Inflammatory macrophage treated with lipopolysaccharide for 4 hours (primary cell): ENCODE measurements at regions not wholly inside any gene's neighbourhood (a gene's known extent, or its start where the extent isn't known, plus 50 kb on each side); places are given as distances from the start of the nearest gene placed in this dataset.

Source experiments
- DNase-seq: peaks from one replicate; pipeline ENCODE4 v3.0.0-alpha.2; 2020

GRCh38 chr13:111037927-111038326 lies 77.2 kb upstream of the ARHGEF7 start:
- no peak for DNase-seq

GRCh38 chr13:111036665-111037064 lies 78.4 kb upstream of the ARHGEF7 start:
- DNase-seq, result no peak

- no peak for DNase-seq
These were observed 79.2 kb upstream of the ARHGEF7 start for GRCh38 chr13:111035861-111036260.

GRCh38 chr13:111034811-111035210 lies 80.3 kb upstream of the ARHGEF7 start:
- DNase-seq, result no peak

GRCh38 chr13:111033172-111034130 lies 81.7 kb upstream of the ARHGEF7 start:
- peak; percentile 1 for DNase-seq

- no peak for DNase-seq
These were observed 83.6 kb upstream of the ARHGEF7 start for GRCh38 chr13:111031531-111031961.

- DNase-seq, result no peak
These were observed 85.0 kb upstream of the ARHGEF7 start for GRCh38 chr13:111029957-111030609.

- DNase-seq, result no peak
These were observed 87.4 kb upstream of the ARHGEF7 start for GRCh38 chr13:111027458-111028439.

GRCh38 chr13:111025310-111025709 lies 89.8 kb upstream of the ARHGEF7 start:
- no peak for DNase-seq

GRCh38 chr13:111022886-111023285 lies 92.2 kb upstream of the ARHGEF7 start:
- no peak for DNase-seq

GRCh38 chr13:111022241-111022640 lies 92.9 kb upstream of the ARHGEF7 start:
- no peak for DNase-seq

- no peak for DNase-seq
These were observed 93.8 kb upstream of the ARHGEF7 start for GRCh38 chr13:111021270-111021669.

- no peak for DNase-seq
These were observed 94.6 kb upstream of the ARHGEF7 start for GRCh38 chr13:111020546-111020945.

- no peak for DNase-seq
These were observed 95.1 kb upstream of the ARHGEF7 start for GRCh38 chr13:111020021-111020420.

GRCh38 chr13:111017755-111018459 lies 97.2 kb upstream of the ARHGEF7 start:
- DNase-seq, result no peak

GRCh38 chr13:111013196-111013595 lies 98.3 kb upstream of the ANKRD10 start:
- no peak for DNase-seq

GRCh38 chr13:111011899-111012298 lies 97.0 kb upstream of the ANKRD10 start:
- DNase-seq, result peak; percentile 36

GRCh38 chr13:111008351-111008750 lies 93.5 kb upstream of the ANKRD10 start:
- no peak for DNase-seq

GRCh38 chr13:111007209-111007608 lies 92.3 kb upstream of the ANKRD10 start:
- no peak for DNase-seq

GRCh38 chr13:111006506-111007031 lies 91.7 kb upstream of the ANKRD10 start:
- DNase-seq, result no peak

GRCh38 chr13:111005808-111006505 lies 91.1 kb upstream of the ANKRD10 start:
- DNase-seq, result no peak
